SK-N-DZ (cell line): ENCODE measurements at regions not wholly inside any gene's neighbourhood (a gene's known extent, or its start where the extent isn't known, plus 50 kb on each side); places are given as distances from the start of the nearest gene placed in this dataset.
"Not testable (repeated sequence)": the region's sequence is repeated elsewhere in the genome, so short reads cannot be mapped to it uniquely, and the experiment has no call there.

Source experiments
- DNase-seq: peaks from one replicate; pipeline ENCODE4 v3.0.0-alpha.2; 2015; ENCODE audit warnings: low spot score

DNA sequence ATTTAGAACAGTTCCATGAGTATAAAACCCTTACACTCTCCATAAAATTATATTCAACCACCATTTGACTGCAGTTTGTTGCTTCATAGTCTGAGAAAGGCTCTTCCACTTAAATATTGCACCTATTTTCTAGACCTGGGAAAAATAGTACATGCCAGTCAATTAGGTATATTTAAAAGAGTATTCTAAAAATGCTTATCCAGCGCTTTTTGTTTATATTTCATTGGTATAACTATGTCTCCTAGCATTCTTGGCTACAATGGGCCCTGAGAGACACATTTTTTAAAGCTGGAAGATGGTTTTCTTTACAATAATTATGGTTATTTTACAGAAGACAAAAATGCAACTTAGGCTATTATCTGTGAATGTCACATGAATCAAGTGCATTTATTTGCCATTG is 439.4 kb downstream of the KCNJ18 start:
- DNase-seq: no peak

DNA sequence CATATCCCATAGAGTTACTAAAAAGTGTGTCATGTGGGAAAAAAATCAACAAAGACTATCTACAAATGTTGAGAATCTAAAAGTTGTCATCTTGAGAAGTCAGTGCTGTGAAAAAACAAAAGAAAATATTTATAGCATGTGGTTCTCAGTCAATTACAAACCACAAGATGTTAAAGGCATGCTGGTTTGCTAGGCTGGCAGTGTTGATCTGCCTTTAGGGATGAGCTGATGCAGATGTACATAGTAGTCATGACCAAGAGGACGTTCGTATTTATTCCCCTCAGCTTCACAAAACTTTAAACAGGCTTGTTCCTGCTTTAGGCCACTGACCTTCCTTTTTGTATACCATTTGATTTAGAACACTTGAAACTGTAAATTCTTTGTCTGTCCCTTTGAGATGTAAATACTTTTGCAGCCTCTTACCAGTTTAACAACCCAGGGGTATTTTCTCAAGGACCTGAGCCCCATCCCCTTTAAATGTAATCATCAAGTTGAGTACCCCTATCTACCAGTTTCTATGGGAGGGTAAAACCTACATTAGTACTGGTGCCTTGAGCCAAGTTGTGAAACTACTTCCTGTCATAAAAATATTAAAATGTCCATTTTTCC is 446.6 kb downstream of the KCNJ18 start:
- no peak for DNase-seq

DNA sequence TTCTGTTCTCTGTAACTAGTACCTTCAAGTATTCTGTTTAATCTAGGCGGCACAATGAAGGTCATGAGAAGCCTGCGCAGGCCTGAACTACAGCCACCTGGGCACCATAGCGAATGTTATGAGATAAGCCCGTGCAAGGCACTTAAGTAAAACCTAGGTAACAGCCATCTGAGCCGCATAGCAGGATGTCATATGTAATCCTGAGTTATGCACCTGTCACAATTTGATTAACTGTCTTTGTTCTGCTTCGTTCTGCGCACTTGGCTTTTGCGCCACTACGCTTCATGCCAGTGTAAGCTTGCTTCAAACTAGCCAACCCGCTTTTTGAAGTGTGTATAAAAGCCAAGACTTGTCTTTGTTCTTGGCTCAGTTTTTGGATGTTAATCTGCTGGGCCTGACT is 449.8 kb downstream of the KCNJ18 start:
- no peak for DNase-seq

DNA sequence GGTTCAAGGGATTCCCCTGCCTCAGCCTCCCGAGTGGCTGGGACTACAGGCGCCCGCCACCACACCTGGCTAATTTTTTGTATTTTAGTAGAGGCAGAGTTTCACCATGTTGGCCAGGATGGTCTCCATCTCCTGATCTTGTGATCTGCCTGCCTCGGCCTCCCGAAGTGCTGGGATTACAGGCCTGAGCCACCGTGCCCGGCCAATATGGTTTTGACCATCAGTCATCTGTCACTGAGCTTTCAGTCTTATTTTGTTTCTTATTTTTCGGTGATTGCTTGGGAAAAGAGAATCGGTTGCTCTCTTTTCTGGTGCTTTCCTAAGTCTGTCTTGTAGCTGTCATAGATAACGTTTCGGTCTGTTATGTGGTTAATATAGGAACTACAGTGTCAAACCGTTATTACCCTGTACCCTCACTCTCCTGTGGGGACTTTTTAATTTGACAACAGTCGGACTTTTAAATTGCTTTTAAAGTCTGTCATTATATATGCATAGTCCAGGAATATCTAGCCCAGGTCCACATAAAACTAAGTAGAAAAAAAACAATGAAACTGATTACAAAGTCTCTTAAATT is 453.4 kb downstream of the KCNJ18 start:
- DNase-seq: no peak

DNA sequence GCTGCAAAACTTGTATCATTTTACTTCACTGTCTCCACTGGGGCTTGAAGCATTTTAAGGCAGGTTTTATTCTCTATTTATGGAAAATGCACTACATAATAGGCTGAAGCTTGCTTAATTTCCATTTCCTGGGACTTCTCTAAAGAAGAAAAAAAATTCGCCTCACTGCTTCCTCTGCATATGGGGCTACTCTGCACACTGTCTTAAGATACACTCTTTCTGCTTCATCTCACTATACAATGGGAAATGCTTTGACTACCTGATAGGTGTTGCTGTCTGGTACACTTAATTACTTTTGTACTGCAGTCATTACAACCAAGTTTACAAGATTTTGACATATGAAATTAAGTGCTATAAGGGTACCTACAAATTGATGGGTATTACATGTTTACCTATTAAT is 466.0 kb downstream of the KCNJ18 start:
- no peak for DNase-seq

DNA sequence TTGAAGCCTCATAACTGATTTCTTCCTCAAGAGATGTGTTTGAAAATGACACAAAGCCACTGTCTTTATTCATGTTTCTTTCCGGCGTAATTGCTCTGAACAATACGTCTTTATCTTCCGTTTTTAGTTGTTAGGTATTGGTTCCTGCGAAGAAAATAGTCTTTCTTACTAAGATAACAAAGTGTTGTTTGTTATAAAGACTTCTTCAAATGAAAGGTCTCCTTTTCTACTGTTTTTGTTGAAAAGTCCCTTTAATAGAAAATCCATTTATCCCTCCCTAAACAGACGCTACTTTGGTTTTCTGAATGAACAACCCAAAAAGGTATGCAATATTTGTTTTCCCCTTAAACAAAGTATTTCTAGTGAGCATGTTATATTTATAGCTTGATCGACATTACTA is 469.1 kb downstream of the KCNJ18 start:
- DNase-seq: no peak

DNA sequence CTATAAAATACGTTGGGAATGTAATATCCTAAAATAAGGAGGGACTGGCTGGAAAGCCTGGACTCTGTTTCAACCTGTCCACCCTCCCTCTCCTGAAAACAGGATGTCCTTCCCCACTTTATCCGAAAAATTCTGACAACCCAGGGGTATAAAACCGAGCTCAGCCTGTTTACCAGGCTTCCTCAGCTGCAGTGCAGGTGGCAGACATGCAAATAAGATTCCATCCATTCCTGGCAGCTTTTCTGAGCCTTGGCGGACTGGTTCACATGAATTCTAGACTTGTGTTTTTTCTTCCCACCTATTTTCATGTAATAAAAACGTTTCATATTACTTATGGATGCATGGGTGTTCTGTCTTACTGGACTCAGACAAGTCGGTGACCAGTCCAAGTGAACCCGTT is 479.3 kb downstream of the KCNJ18 start:
- no peak for DNase-seq

DNA sequence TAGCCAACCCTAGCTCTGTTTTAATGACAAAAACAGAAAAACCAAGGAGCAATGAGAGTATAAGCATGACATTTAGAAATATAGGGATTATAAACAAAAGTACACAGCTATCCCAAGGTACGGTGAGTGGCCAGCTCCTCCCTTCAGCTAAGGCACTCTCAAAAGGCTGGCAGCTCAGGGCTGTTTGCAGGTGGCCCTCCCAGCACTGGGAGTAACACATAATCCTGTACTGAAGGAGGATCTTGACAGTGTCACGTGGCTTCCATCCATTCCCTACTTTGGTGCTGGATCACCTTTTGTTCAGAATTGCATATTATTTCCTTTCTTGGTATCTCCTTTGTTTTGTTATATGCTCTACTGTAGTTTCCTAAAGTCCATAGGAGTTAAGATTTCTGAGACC is 500.8 kb downstream of the KCNJ18 start:
- no peak for DNase-seq

DNA sequence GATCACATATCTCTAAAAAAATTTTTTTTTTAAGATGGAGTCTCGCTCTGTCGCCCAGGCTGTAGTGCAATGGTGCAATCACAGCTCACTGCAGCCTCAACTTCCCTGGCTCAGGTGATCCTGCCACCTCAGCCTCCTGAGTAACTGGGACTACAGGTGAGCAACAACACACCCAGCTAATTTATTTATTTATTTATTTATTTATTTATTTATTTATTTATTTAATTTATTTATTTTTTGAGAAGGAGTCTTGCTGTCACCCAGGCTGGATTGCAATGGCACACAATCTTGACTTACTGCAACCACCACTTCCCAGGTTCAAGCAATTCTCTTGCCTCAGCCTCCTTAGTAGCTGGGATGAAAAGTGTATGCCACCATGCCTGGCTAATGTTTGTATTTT is 507.9 kb downstream of the KCNJ18 start:
- DNase-seq: not testable (repeated sequence)

DNA sequence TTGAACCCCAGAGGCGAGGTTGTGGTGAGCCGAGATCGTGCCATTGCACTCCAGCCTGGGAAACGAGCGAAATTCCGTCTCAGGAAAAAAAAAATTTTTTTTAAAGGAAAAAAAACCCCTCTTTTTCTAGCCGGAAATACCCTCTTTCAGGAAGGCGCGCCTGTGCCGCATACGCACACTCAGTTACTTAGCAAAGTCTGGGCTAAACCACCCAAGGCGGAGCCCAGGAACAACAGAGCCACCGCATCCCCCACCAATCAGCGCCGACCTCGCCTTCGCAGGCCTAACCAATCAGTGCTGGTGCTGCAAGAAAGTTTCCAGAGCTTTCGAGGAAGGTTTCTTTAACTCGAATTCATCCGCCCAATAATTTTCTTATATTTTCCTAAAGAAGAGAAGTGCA is 510.4 kb downstream of the KCNJ18 start:
- no peak for DNase-seq

DNA sequence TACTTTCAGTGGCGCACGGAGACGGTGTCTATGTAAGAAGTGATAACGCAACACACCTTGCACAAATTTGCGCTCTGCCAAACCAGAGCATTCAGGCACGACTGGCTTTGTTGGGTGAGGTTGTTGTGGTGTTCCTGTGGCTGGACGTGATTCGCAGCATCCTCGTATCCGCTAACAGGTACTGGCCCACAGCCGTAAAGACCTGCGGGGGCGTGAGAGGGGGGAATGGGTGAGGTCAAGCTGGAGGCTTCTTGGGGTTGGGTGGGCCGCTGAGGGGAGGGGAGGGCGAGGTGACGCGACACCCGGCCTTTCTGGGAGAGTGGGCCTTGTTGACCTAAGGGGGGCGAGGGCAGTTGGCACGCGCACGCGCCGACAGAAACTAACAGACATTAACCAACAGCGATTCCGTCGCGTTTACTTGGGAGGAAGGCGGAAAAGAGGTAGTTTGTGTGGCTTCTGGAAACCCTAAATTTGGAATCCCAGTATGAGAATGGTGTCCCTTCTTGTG is 510.9 kb downstream of the KCNJ18 start:
- no peak for DNase-seq

DNA sequence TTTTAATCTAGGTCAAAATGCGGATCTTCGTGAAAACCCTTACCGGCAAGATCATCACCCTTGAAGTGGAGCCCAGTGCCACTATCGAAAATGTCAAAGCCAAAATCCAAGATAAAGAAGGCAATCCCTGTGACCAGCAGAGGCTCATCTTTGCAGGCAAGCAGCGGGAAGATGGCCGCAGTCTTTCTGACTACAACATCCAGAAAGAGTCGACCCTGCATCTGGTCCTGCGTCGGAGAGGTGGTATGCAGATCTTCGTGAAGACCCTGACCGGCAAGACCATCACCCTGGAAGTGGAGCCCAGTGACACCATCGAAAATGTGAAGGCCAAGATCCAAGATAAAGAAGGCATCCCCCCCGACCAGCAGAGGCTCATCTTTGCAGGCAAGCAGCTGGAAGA is 511.8 kb downstream of the KCNJ18 start:
- not testable (repeated sequence) for DNase-seq

DNA sequence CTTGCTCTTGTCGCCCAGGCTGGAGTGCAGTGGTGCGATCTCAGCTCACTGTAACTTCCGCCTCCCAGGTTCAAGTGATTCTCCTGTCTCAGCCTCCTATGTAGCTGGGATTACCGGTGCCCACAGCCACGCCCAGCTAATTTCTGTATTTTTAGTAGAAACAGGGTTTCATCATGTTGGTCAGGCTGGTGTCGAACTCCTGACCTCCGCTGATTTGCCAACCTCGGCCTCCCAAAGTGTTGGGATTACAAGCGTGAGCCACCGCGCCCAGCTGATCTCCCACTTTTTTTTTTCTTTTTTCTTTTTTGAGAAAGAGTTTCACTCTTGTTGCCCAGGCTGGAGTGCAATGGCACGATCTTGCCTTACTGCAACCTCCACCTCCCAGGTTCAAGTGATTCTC is 517.9 kb downstream of the KCNJ18 start:
- not testable (repeated sequence) for DNase-seq

DNA sequence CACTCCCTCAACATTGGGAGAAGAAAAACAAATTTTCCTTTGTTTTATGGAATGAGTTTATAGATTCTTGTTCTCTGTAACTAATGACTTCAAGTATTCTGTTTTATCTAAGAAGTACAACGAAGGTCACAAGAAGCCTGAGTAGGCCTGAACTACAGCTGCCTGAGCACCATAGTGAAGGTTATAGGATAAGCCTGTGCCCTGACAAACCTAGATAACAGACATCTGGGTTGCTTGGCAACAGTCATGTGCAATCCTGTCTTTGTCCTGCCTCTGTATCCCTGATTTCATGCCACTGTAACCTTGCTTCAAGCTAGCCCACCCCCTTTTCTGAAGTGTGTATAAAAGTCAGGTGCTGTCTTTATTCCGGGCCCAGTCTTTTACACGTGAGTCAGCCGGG is 520.8 kb downstream of the KCNJ18 start:
- not testable (repeated sequence) for DNase-seq

DNA sequence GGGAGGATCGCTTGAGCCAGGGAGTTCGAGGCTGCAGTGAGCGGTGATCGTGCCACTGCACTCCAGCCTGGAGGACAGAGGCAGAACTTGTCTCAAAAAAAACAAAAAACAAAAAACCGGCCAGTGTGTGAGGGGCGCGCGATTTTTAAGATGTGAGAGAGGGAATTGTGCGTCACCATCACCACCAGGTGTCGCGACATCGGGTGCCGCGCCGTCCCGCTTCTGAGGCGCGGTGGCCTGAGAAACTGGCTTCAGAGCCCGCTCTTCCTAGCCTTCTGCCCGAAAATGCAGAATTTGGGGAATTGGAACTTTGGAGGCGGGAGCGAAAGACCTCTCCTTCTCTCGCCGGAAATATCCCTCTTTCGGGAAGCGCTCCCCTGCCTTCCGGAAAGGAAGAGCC is 524.8 kb downstream of the KCNJ18 start:
- no peak for DNase-seq

DNA sequence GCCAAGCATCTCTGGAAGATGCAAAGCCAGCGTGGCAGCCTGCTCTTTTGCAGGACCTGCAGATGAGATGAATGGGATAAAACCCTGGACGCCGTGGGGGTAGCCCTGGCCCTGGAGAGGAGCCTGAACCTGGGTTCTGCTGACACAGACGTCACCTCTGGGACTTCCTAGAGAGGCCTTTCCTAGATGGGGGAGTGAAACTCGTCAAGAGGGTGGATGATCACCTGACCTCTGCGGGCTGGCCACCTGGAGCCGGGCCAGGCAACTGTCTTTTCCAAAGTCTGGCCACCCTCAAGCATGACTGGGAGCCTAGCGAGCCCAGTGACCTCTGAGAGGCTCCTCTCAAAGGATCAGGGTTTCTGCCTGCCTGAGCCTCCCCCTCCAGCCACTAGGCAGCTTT is 529.0 kb downstream of the KCNJ18 start:
- DNase-seq: no peak

DNA sequence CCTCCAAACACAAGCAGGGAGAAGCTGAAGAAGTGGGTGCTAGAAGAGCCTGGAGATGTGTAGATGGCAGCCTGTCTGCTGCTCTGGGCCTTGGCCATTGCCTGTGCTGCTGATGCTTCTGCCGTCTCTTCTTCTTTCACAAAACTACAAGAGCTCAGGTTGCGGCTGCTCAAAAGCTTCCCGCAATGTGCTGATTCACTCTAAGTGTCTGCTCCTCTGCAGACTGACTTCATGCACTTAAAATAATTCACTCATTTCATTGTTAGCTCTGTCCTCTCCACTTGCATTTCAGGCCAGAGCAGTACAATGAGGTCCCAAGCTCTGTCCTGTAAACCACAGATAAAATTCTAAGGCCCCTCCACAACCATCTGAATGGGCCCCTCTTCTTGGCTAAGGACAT is 534.2 kb downstream of the KCNJ18 start:
- DNase-seq: not testable (repeated sequence)

DNA sequence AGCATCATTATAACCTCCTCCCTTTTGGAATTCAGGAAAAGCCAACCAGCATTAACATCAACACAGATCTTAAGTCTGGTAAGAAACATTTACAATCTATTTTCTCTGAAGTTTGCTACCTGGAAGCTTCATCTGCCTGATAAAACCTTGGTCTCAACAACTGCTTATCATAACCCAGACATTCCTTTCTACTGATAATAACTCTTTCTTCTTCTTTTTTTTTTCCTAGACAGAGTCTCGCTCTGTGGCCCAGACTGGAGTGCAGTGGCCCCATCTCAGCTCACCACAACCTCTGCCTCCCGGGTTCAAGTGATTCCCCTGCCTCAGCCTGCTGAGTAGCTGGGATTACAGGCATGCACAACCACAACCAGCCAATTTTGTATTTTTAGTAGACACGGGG is 534.6 kb downstream of the KCNJ18 start:
- not testable (repeated sequence) for DNase-seq

DNA sequence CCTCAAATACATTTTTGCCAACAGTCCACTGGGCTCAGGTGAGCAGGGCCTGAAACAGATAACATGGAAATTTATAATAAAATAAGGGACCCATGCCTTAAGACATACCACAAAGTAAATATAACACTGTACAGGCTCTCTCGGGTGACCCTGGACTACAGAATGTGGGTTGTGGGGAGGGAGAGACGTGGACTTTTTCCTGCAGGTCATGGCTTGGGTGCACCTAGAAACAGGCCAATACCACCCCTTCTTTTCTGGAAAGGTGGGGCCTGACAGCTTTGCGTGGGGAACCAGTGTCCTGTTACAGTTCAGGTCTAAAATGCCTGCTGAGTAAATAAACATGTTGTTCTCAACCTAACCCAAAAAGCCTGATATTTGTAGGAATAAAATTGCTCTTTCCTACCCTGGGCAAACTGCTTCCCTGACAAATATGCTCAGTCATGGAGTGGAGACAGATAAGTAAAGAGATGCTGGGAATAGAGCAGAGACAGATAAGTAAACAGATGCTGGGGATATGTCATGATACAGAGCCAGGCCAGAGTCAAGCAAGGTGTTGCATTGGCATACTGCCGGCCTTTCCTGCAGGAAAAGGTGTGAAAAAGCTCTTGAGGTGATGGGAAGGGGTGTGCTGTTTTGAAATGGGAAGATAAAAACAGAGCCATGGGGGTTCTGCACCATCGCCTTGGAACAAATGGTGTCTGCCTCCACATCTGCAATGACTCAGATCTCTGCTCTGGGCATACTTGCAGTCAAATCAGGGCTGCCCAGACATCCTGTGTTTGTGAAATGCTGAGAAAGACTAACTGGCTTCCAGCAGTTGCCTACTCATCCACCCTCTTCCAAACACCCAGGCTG is 535.6 kb downstream of the KCNJ18 start:
- not testable (repeated sequence) for DNase-seq

DNA sequence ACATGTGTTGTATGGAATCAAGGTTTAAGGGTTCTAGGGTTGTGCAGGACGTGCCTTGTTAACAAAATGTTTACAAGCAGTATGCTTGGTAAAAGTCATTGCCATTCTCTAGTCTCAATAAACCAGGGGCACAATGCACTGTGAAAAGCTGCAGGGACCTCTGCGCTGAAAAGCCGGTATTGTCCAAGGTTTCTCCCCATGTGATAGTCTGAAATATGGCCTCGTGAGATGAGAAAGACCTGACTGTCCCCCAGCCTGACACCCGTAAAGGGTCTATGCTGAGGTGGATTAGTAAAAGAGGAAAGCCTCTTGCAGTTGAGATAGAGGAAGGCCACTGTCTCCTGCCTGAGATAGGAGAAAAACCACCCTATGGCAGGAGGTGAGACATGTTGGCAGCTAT is 537.5 kb downstream of the KCNJ18 start:
- not testable (repeated sequence) for DNase-seq

DNA sequence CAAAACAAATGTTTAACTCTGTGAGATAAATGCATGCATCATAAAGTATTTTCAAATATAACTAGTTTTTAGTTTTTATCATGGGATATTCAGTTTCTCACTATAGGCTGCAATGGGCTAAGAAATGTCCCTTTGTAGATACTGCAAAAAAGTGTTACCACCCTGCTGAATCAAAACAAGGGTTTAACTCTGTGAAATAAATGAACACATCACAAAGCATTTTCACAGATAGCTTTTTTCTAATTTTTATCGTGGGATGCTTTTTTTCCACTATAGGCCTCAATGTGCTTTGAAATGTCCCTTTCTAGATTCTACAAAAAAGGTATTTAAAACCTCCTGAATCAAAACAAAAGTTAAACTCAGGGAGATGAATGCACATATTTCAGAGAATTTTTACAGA is 541.1 kb downstream of the KCNJ18 start:
- no peak for DNase-seq

DNA sequence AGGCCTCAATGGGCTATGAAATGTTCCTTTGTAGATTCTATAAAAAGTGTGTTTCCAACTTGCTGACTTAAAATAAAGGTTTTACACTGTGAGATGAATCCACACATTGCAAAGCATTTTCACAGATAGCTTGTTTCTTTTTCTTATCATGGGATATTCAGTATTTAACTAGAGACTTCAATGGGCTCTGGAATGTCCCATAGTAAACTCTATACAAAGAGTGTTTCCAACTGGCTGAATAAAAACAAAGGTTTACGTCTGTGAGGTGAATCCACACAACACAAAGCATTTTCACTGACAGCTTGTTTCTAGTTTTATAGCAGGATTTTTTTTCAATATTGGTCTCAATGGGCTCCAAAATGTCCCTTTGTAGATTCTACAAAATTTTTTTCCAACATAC is 550.1 kb downstream of the KCNJ18 start:
- no peak for DNase-seq

DNA sequence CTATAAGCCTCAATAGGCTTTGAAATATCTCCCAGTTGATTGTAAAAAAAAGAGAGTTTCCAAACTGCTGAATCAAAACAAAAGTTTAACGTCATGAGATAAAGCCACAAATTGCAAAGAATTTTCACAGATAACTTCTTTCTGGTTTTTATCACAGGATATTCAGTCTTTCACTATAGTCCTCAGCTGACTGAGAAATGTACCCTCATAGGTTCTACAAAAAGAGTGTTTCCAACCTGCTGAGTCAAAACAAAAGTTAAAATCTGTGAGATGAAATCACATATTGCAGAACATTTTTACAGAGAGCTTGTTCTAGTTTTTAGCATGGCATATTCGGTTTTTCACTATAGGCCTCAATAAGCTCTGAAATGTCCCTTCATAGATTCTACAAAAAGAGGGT is 559.2 kb downstream of the KCNJ18 start:
- no peak for DNase-seq
